ENCODE measurements at regions not wholly inside any gene's neighbourhood (a gene's known extent, or its start where the extent isn't known, plus 50 kb on each side); places are given as distances from the start of the nearest gene placed in this dataset.

DNA sequence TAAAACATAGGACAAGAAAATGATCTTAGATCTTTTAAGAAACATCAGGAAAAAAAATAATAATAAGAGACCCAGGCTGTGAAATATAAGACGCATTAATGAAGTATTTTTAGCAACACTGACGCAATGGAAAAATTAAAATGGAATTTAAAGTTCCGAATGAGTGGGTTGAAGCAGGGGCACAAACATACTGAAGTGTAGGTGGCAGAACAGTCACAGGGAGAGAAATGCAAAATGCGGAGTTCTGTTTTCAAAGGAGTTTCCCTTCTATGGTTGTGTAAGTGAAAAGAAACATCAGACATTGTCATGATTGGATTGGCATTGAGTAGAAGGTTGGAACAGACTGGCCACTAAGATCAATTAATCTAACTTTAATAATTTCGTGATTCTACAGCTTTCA lies 159.8 kb downstream of the CYSLTR2 start:
- Histone ChIP-seq H3K27ac (ENCODE audit: low read depth, low read length) (no peak overlapping the region), H4K12ac (ENCODE audit: low read depth, low read length) (no peak overlapping the region), H2BK120ac (ENCODE audit: insufficient read depth, low read length, poor library complexity) (no peak overlapping the region), H2BK5ac (ENCODE audit: low read depth, low read length, poor library complexity) (no peak overlapping the region), H2AK5ac (ENCODE audit: low read length) (no peak overlapping the region), H3K79me1 (ENCODE audit: low read length) (no peaks in the 10 kb centered on the region), H3K4me3 (ENCODE audit: low read depth, low read length) (no peak overlapping the region), H3K4me2 (ENCODE audit: low read length) (no peak overlapping the region), H3K18ac (ENCODE audit: low read length) (no peak overlapping the region), H3K36me3 (ENCODE audit: control insufficient read depth in 1 of 2, insufficient read depth in 2 of 2, low read length in 2 of 2) (no peaks in the 10 kb centered on the region), H3K27me3 (ENCODE audit: insufficient read depth, low read length) (no peaks in the 10 kb centered on the region), H2AFZ (ENCODE audit: insufficient read depth, low read length, poor library complexity) (no peak overlapping the region), H3K4me1 (ENCODE audit: control insufficient read depth in 1 of 2, insufficient read depth in 2 of 2, low read length in 2 of 2) (peaks cover 0 to 4% of the 10 kb centered on the region in 2 experiments), H3K9ac (ENCODE audit: low read length) (no peak overlapping the region), H3K14ac (ENCODE audit: low read length) (no peak overlapping the region), H3K4ac (ENCODE audit: low read depth, low read length) (no peak overlapping the region), H3K9me3 (ENCODE audit: insufficient read depth, low read depth, low read length) (no peaks in the 10 kb centered on the region), H3K23ac (ENCODE audit: low read length) (no peak overlapping the region), H4K91ac (ENCODE audit: low read depth, low read length) (no peak overlapping the region), H2BK12ac (ENCODE audit: low read length) (no peak overlapping the region), H3K79me2 (ENCODE audit: control insufficient read depth, insufficient read depth, low read length, poor library complexity) (no peaks in the 10 kb centered on the region), H4K8ac (ENCODE audit: low read depth, low read length) (no peak overlapping the region)
- no CpG with 5 or more reads among the region's 5 CpGs for WGBS (ENCODE audit: extremely low coverage, insufficient coverage, insufficient read length)
- no peak for DNase-seq

DNA sequence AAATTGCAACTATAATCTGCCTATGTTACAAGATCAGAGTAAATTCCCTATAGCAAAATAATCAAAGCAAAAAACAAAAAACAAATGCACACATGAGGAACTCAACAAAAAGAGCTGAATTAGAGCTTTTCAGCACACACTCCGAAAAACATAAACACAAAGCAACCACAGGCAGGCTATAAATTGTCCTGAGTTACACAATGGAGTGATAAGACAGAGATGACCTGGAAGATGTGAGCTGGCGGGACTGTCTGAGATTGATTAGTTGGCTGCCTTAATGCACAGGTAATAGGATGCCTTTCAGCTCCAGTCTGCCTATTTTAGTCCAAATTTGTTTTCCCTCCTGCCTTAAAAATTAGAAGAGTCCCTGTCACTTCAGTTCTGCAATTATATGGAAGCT lies 159.0 kb upstream of the FNDC3A start:
- H3K4me1 ChIP-seq (ENCODE audit: control insufficient read depth in 1 of 2, insufficient read depth in 2 of 2, low read length in 2 of 2) = peaks cover 0 to 4% of the 10 kb centered on the region in 2 experiments
- H3K27ac ChIP-seq (ENCODE audit: low read depth, low read length) = no peak overlapping the region
- H3K79me1 ChIP-seq (ENCODE audit: low read length) = no peaks in the 10 kb centered on the region
- no peak overlapping the region for H3K18ac ChIP-seq (ENCODE audit: low read length)
- H2BK120ac ChIP-seq (ENCODE audit: insufficient read depth, low read length, poor library complexity) = no peak overlapping the region
- H3K36me3 ChIP-seq (ENCODE audit: control insufficient read depth in 1 of 2, insufficient read depth in 2 of 2, low read length in 2 of 2) = no peaks in the 10 kb centered on the region
- no peak overlapping the region for H4K8ac ChIP-seq (ENCODE audit: low read depth, low read length)
- no CpG with 5 or more reads among the region's 2 CpGs for WGBS (ENCODE audit: extremely low coverage, insufficient coverage, insufficient read length)
- H2AFZ ChIP-seq (ENCODE audit: insufficient read depth, low read length, poor library complexity) = no peak overlapping the region
- no peak overlapping the region for H3K23ac ChIP-seq (ENCODE audit: low read length)
- H3K9ac ChIP-seq (ENCODE audit: low read length) = no peak overlapping the region
- no peak overlapping the region for H3K4me2 ChIP-seq (ENCODE audit: low read length)
- H3K4me3 ChIP-seq (ENCODE audit: low read depth, low read length) = no peak overlapping the region
- H3K4ac ChIP-seq (ENCODE audit: low read depth, low read length) = no peak overlapping the region
- H2AK5ac ChIP-seq (ENCODE audit: low read length) = no peak overlapping the region
- H3K79me2 ChIP-seq (ENCODE audit: control insufficient read depth, insufficient read depth, low read length, poor library complexity) = no peaks in the 10 kb centered on the region
- no peak overlapping the region for H4K12ac ChIP-seq (ENCODE audit: low read depth, low read length)
- H4K91ac ChIP-seq (ENCODE audit: low read depth, low read length) = no peak overlapping the region
- peak in 1 of 2 donors; percentile 40 for DNase-seq
- no peak overlapping the region for H2BK12ac ChIP-seq (ENCODE audit: low read length)
- H3K9me3 ChIP-seq (ENCODE audit: insufficient read depth, low read depth, low read length) = no peaks in the 10 kb centered on the region
- H2BK5ac ChIP-seq (ENCODE audit: low read depth, low read length, poor library complexity) = no peak overlapping the region
- H3K14ac ChIP-seq (ENCODE audit: low read length) = no peak overlapping the region
- H3K27me3 ChIP-seq (ENCODE audit: insufficient read depth, low read length) = no peaks in the 10 kb centered on the region

DNA sequence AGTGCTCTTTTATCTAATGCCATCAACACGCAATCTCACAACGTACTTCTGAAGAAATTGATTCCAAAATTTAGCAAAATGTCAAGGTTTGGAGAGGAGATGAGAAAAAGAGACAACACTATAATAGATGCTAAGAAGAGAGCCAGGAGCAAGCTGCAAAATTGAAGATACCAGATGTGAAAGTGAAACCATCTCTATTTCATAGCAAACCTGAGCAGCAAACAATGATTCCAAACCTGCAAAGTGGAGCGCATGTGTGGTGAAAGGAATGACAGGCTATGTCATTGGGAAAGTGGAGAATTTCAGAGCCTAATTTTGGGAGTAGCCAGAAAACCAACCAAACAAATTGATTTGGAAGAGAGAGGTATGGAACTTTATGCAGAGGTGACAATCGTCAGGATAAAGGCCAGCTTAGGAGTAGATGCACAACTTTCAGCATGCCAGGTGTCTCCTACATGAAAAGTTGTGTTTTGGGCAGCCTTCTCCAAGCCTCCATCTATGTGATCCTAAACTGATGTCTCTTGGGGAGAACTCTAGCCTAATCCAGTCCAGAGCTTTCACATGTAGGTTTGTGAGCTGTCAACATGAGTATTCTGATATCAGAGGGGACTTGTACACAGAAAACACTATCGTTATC lies 158.4 kb upstream of the FNDC3A start:
- no peaks in the 10 kb centered on the region for H3K27me3 ChIP-seq (ENCODE audit: insufficient read depth, low read length)
- H3K79me2 ChIP-seq (ENCODE audit: control insufficient read depth, insufficient read depth, low read length, poor library complexity) = no peaks in the 10 kb centered on the region
- no peak overlapping the region for H2BK5ac ChIP-seq (ENCODE audit: low read depth, low read length, poor library complexity)
- peak in 1 of 2 donors; percentile 25 for DNase-seq
- no peak overlapping the region for H3K4me3 ChIP-seq (ENCODE audit: low read depth, low read length)
- H2BK120ac ChIP-seq (ENCODE audit: insufficient read depth, low read length, poor library complexity) = no peak overlapping the region
- WGBS (ENCODE audit: extremely low coverage, insufficient coverage, insufficient read length) = no CpG with 5 or more reads among the region's 5 CpGs
- no peaks in the 10 kb centered on the region for H3K79me1 ChIP-seq (ENCODE audit: low read length)
- no peak overlapping the region for H4K12ac ChIP-seq (ENCODE audit: low read depth, low read length)
- H3K36me3 ChIP-seq (ENCODE audit: control insufficient read depth in 1 of 2, insufficient read depth in 2 of 2, low read length in 2 of 2) = no peaks in the 10 kb centered on the region
- H3K27ac ChIP-seq (ENCODE audit: low read depth, low read length) = no peak overlapping the region
- H3K9ac ChIP-seq (ENCODE audit: low read length) = no peak overlapping the region
- no peak overlapping the region for H2AK5ac ChIP-seq (ENCODE audit: low read length)
- no peak overlapping the region for H2AFZ ChIP-seq (ENCODE audit: insufficient read depth, low read length, poor library complexity)
- no peak overlapping the region for H3K23ac ChIP-seq (ENCODE audit: low read length)
- peaks cover 0 to 4% of the 10 kb centered on the region in 2 experiments for H3K4me1 ChIP-seq (ENCODE audit: control insufficient read depth in 1 of 2, insufficient read depth in 2 of 2, low read length in 2 of 2)
- H3K4me2 ChIP-seq (ENCODE audit: low read length) = no peak overlapping the region
- H4K91ac ChIP-seq (ENCODE audit: low read depth, low read length) = no peak overlapping the region
- H2BK12ac ChIP-seq (ENCODE audit: low read length) = no peak overlapping the region
- no peak overlapping the region for H4K8ac ChIP-seq (ENCODE audit: low read depth, low read length)
- H3K14ac ChIP-seq (ENCODE audit: low read length) = no peak overlapping the region
- no peak overlapping the region for H3K18ac ChIP-seq (ENCODE audit: low read length)
- no peaks in the 10 kb centered on the region for H3K9me3 ChIP-seq (ENCODE audit: insufficient read depth, low read depth, low read length)
- no peak overlapping the region for H3K4ac ChIP-seq (ENCODE audit: low read depth, low read length)

DNA sequence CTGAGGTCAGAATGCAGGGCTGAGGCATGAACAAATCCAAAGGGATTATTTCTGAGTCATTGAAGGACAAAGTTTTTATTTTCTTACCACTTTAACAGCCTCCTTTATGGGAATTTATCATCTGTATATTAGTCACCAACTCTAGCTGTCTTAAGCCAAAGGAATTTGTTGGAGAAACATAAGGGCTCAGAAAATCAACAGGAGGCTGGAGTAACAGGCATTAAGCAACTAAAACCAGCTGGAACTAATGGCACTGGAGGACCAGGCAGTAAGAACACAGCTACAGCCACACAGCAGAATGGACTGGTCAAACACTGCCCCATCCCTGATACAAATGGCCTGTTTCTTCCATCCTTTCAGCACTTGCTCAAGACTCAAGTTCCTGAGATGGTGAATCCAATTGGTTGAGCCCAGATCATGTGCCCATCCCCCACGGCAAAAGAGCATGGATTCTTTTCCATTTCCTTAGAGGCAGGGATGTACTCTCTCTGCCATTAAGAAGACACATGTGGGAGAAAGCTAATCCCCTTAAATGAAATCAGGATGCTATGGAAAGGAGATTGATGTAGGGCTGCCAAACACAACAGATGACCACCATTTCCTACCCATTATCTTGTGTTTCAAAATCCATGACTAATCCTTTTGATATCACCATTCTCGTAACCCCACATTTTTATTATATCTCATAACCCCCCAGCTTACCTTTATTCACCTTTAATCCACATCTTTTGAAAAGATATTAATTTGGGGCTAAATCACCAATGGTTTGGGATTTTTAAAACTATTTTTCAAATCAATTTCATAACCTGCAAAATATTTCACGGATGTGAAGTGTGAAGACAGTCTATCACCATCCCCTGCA lies 157.0 kb upstream of the FNDC3A start:
- H2BK120ac ChIP-seq (ENCODE audit: insufficient read depth, low read length, poor library complexity) = no peak overlapping the region
- H3K79me2 ChIP-seq (ENCODE audit: control insufficient read depth, insufficient read depth, low read length, poor library complexity) = no peaks in the 10 kb centered on the region
- no peak overlapping the region for H3K4me3 ChIP-seq (ENCODE audit: low read depth, low read length)
- H3K4me1 ChIP-seq (ENCODE audit: control insufficient read depth in 1 of 2, insufficient read depth in 2 of 2, low read length in 2 of 2) = peaks cover 0 to 4% of the 10 kb centered on the region in 2 experiments
- H4K8ac ChIP-seq (ENCODE audit: low read depth, low read length) = no peak overlapping the region
- WGBS (ENCODE audit: extremely low coverage, insufficient coverage, insufficient read length) = 100% methylated on average over 1 of the region's 3 CpGs
- H2AK5ac ChIP-seq (ENCODE audit: low read length) = no peak overlapping the region
- H3K14ac ChIP-seq (ENCODE audit: low read length) = no peak overlapping the region
- no peak overlapping the region for H2BK12ac ChIP-seq (ENCODE audit: low read length)
- no peak overlapping the region for H3K18ac ChIP-seq (ENCODE audit: low read length)
- no peaks in the 10 kb centered on the region for H3K27me3 ChIP-seq (ENCODE audit: insufficient read depth, low read length)
- H3K9ac ChIP-seq (ENCODE audit: low read length) = no peak overlapping the region
- no peaks in the 10 kb centered on the region for H3K36me3 ChIP-seq (ENCODE audit: control insufficient read depth in 1 of 2, insufficient read depth in 2 of 2, low read length in 2 of 2)
- no peak overlapping the region for H4K91ac ChIP-seq (ENCODE audit: low read depth, low read length)
- no peak overlapping the region for H3K23ac ChIP-seq (ENCODE audit: low read length)
- no peak overlapping the region for H4K12ac ChIP-seq (ENCODE audit: low read depth, low read length)
- no peak overlapping the region for H2BK5ac ChIP-seq (ENCODE audit: low read depth, low read length, poor library complexity)
- peak; percentile 29 to 59 for DNase-seq
- no peaks in the 10 kb centered on the region for H3K79me1 ChIP-seq (ENCODE audit: low read length)
- H2AFZ ChIP-seq (ENCODE audit: insufficient read depth, low read length, poor library complexity) = no peak overlapping the region
- no peak overlapping the region for H3K27ac ChIP-seq (ENCODE audit: low read depth, low read length)
- no peaks in the 10 kb centered on the region for H3K9me3 ChIP-seq (ENCODE audit: insufficient read depth, low read depth, low read length)
- no peak overlapping the region for H3K4ac ChIP-seq (ENCODE audit: low read depth, low read length)
- no peak overlapping the region for H3K4me2 ChIP-seq (ENCODE audit: low read length)
